Esophagus muscularis mucosa (tissue), 4 donors: ENCODE measurements at regions not wholly inside any gene's neighbourhood (a gene's known extent, or its start where the extent isn't known, plus 50 kb on each side); places are given as distances from the start of the nearest gene placed in this dataset.

Experiments
- DNase-seq: peaks from one replicate; pipeline ENCODE4 v3.0.0-alpha.2; 2017; ENCODE audit errors: extremely low spot score
- H3K27ac ChIP-seq, 4 donors: fragments of 200-600 bp; sonication (generic); replicated peaks in 1 of 4; 1 replicate in 3 of 4; 2 replicates in 1 of 4; pipeline ENCODE4 v1.5.1; 2016 to 2019; ENCODE audit warnings: mild to moderate bottlenecking in 1 of 4
- H3K27me3 ChIP-seq, 4 donors: fragments of 200-600 bp; sonication (generic); one replicate each; pipeline versions ENCODE4 v1.5.1 to v1.6.0; 2016 to 2019
- H3K36me3 ChIP-seq, 4 donors: fragments of 200-600 bp; sonication (generic); one replicate each; pipeline ENCODE4 v1.5.1; 2016 to 2019
- H3K4me1 ChIP-seq, 4 donors: fragments of 200-600 bp; sonication (generic); one replicate each; pipeline ENCODE4 v1.5.1; 2016 to 2019
- H3K4me3 ChIP-seq, 4 donors: fragments of 200-600 bp; sonication (generic); 1 replicate in 2 of 4; 2 replicates in 2 of 4; pipeline ENCODE4 v1.5.1; 2016 to 2019; ENCODE audit warnings: mild to moderate bottlenecking in 4 of 4, moderate library complexity in 1 of 4
- H3K9me3 ChIP-seq, 4 donors: fragments of 200-600 bp; sonication (generic); 1 replicate in 3 of 4; 2 replicates in 1 of 4; pipeline ENCODE4 v1.5.1; 2016 to 2019
- EP300 ChIP-seq: sonication (generic); formaldehyde crosslinking; IDR thresholded peaks from one replicate; pipeline ENCODE4 v1.6.1; 2017; ENCODE audit warnings: antibody characterized with exemption
- POLR2A ChIP-seq: fragments of 450-650 bp; IDR thresholded peaks from one replicate; pipeline ENCODE4 v1.6.1; 2017; ENCODE audit warnings: antibody characterized with exemption, moderate library complexity, mild to moderate bottlenecking, low read depth
- POLR2AphosphoS5 ChIP-seq, 2 donors: sonication (generic); formaldehyde crosslinking; IDR thresholded peaks; one replicate each; pipeline ENCODE4 v1.6.1; 2017; ENCODE audit warnings: antibody characterized with exemption in 2 of 2
- WGBS: methylation state at CpG from one replicate; pipeline ENCODE4 v1.1.5; 2018; 5-methylcytosine and 5-hydroxymethylcytosine counted together
- intact Hi-C: fragments of 100-400 bp; cut with DNase I; formaldehyde crosslinking; loops from one replicate; pipeline ENCODE4 v1.15.1; 2023
- TF ChIP-seq, protein P1 (sequence below), 3 experiments: fragments of 200-600 bp in 2 of 3; fragments of 450-650 bp in 1 of 3; sonication (generic) in 2 of 3; IDR thresholded peaks; one replicate each; pipeline ENCODE4 v1.5.1; 2017 to 2019; ENCODE audit warnings: antibody characterized with exemption in 3 of 3, mild to moderate bottlenecking in 2 of 3, moderate library complexity in 1 of 3

DNA sequence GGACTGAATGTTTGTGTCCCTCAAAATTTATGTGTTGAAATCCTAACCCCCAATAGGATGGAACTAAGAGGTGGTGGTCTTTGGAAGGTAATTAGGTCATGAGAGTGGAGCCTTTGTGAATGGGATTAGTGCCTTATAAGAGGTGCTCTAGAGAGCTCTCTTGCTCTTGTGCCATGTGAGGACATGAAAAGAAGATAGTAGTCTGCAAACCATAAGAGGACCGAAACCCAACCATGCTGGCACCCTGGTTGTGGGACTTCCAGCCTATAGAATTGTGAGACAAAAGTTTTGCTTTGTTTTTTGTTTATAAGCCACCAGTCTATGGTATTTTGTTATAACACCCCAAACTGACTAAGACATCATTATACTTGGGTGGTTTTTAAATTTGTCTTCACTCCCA lies 417.1 kb downstream of the ANKRD50 start:
- H3K4me1 ChIP-seq, result no peaks in the 10 kb centered on the region
- 100% methylated on average over 1 of the region's 1 CpG for WGBS
- H3K4me3 ChIP-seq, result no peak overlapping the region
- H3K9me3 ChIP-seq, result no peaks in the 10 kb centered on the region
- no peaks in the 10 kb centered on the region for H3K36me3 ChIP-seq
- no peaks in the 10 kb centered on the region for H3K27me3 ChIP-seq
- intact Hi-C loops, result no loop called here
- no peak overlapping the region for H3K27ac ChIP-seq
- no peak for DNase-seq
- TF ChIP-seq, protein P1, sequence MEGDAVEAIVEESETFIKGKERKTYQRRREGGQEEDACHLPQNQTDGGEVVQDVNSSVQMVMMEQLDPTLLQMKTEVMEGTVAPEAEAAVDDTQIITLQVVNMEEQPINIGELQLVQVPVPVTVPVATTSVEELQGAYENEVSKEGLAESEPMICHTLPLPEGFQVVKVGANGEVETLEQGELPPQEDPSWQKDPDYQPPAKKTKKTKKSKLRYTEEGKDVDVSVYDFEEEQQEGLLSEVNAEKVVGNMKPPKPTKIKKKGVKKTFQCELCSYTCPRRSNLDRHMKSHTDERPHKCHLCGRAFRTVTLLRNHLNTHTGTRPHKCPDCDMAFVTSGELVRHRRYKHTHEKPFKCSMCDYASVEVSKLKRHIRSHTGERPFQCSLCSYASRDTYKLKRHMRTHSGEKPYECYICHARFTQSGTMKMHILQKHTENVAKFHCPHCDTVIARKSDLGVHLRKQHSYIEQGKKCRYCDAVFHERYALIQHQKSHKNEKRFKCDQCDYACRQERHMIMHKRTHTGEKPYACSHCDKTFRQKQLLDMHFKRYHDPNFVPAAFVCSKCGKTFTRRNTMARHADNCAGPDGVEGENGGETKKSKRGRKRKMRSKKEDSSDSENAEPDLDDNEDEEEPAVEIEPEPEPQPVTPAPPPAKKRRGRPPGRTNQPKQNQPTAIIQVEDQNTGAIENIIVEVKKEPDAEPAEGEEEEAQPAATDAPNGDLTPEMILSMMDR (IDR thresholded peaks at IDR 0.05), result no peak
- TF ChIP-seq EP300 (no peak), POLR2A (no peak), POLR2AphosphoS5 (IDR thresholded peaks at IDR 0.05) (no peak)

DNA sequence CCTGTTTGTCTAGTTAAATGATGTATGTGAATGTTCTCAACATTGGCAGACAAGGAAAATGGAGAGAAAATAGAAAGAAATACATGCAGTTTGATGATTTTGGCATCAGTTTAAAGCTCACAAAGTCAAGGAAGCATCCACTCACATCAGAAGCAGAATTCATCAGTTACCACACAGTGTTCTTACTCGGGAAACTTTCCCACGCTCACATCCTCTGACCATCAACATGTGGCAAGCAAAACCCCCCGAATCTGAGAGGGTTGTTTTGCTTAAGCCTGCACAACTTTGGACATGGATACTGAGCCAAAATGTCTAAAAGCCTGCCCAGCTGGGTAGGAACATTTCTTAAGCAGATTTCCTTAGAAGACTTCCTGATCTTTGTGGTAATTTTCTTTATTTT lies 407.6 kb downstream of the ANKRD50 start:
- no peaks in the 10 kb centered on the region for H3K27me3 ChIP-seq
- no peaks in the 10 kb centered on the region for H3K9me3 ChIP-seq
- no peak overlapping the region for H3K4me3 ChIP-seq
- no peak overlapping the region for H3K27ac ChIP-seq
- intact Hi-C loops, result no loop called here
- 43% methylated on average over 3 of the region's 3 CpGs for WGBS
- TF ChIP-seq, protein P1 (IDR thresholded peaks at IDR 0.05), result no peak
- no peak for TF ChIP-seq EP300
- H3K4me1 ChIP-seq, result no peaks in the 10 kb centered on the region
- no peak for DNase-seq
- H3K36me3 ChIP-seq, result no peaks in the 10 kb centered on the region

DNA sequence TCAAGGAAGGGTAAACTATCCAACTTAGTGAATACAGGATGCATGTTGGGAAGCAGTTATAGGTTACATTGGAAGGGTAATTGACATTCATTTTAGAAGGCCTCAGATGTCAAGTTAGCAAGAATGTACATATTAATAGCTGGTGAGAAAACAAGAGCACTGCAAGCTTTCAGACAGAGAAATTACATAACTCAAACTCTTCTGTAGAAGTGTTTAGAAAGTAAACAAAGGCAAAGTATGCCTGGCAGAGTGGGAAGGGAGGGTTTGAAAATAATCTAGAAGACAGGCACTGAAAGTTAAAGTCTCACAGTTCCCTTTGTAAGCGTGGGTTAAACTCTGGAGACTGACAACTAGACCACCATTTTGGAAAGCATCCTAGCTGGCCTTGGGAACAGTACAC lies 406.2 kb downstream of the ANKRD50 start:
- TF ChIP-seq, protein P1 (IDR thresholded peaks at IDR 0.05), result no peak
- TF ChIP-seq EP300, result no peak
- no peak for TF ChIP-seq POLR2AphosphoS5 (IDR thresholded peaks at IDR 0.05)
- no peak for TF ChIP-seq POLR2A
- 92% methylated on average over 1 of the region's 1 CpG for WGBS
- Histone ChIP-seq H3K27me3 (no peaks in the 10 kb centered on the region), H3K4me1 (no peaks in the 10 kb centered on the region), H3K9me3 (no peaks in the 10 kb centered on the region), H3K4me3 (no peak overlapping the region), H3K27ac (no peak overlapping the region), H3K36me3 (no peaks in the 10 kb centered on the region)
- intact Hi-C loops, result no loop called here
- no peak for DNase-seq

DNA sequence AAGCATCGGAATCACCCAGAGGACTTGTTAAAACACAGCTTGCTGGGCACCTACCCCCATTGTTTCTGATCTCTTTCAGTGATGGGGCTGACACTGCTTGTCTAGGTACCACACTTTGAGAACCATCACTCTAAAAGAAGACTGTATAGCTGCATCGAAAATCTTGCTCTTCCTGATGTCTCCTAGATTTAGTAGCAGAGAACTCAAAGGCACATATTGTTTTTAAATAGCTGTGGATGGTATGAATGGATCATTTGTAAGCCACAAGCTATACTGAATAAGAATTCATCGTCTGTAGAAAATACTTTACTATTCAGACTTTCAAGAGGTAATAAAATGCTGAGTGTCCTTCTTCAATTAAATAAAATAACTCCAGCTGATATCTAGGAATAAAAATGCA lies 405.4 kb downstream of the ANKRD50 start:
- no peak overlapping the region for H3K27ac ChIP-seq

DNA sequence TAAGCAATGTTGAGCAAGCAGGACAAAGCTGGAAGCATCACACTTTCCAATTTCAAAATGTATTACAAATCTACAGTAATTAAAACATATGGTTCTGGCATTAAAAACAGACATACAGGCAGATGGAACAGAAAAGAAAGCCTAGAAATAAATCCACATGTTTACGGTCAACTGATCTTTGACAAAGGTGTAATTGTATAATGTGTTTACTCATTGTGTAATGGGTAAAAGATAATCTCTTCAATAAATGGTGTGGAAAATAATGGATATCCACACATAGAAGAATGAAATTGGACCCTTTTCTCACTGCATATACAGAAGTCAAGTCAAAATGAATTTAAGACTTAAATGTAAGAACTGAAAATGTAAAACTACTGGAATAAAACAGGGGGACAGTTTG lies 394.2 kb downstream of the ANKRD50 start:
- Histone ChIP-seq H3K27me3 (no peaks in the 10 kb centered on the region), H3K4me3 (no peak overlapping the region), H3K9me3 (no peaks in the 10 kb centered on the region), H3K27ac (no peak overlapping the region), H3K4me1 (no peaks in the 10 kb centered on the region), H3K36me3 (no peaks in the 10 kb centered on the region)
- intact Hi-C loops, result no loop called here
- no peak for DNase-seq
- TF ChIP-seq EP300 (no peak), POLR2A (no peak), POLR2AphosphoS5 (IDR thresholded peaks at IDR 0.05) (no peak)
- TF ChIP-seq, protein P1 (IDR thresholded peaks at IDR 0.05), result no peak
- 85% methylated on average over 1 of the region's 1 CpG for WGBS

More for the DNA sequence above, 405.4 kb downstream of the ANKRD50 start:
- Histone ChIP-seq H3K9me3 (no peaks in the 10 kb centered on the region), H3K36me3 (no peaks in the 10 kb centered on the region), H3K27me3 (no peaks in the 10 kb centered on the region), H3K4me3 (no peak overlapping the region), H3K4me1 (no peaks in the 10 kb centered on the region)
- DNase-seq, result no peak
- intact Hi-C loops, result no loop called here
- no peak for TF ChIP-seq EP300
- TF ChIP-seq POLR2A, result no peak
- TF ChIP-seq POLR2AphosphoS5 (IDR thresholded peaks at IDR 0.05), result no peak
- TF ChIP-seq, protein P1 (IDR thresholded peaks at IDR 0.05), result no peak
- 94% methylated on average over 3 of the region's 3 CpGs for WGBS
